ENCODE measurements at regions not wholly inside any gene's neighbourhood (a gene's known extent, or its start where the extent isn't known, plus 50 kb on each side); places are given as distances from the start of the nearest gene placed in this dataset.

- TF ChIP-seq MTA1 (CRISPR knock-in tag; IDR thresholded peaks at IDR 0.05; ENCODE audit: borderline replicate concordance) (no peak), U2AF2 (IDR thresholded peaks at IDR 0.05; ENCODE audit: low read depth, low read length) (no peak), FOXK2 (IDR thresholded peaks at IDR 0.05) (no peak), CTCF (CRISPR knock-in tag; IDR thresholded peaks at IDR 0.05) (no peak), ZNF607 (CRISPR knock-in tag; IDR thresholded peaks at IDR 0.05; ENCODE audit: borderline replicate concordance) (no peak), ZNF331 (CRISPR knock-in tag; IDR thresholded peaks at IDR 0.05) (no peak), ZBTB21 (CRISPR knock-in tag; IDR thresholded peaks at IDR 0.05) (no peak), CENPX (CRISPR knock-in tag; IDR thresholded peaks at IDR 0.05) (no peak), KAT7 (CRISPR knock-in tag; IDR thresholded peaks at IDR 0.05; ENCODE audit: borderline replicate concordance) (no peak), ZNF558 (CRISPR knock-in tag; IDR thresholded peaks at IDR 0.05; ENCODE audit: borderline replicate concordance) (no peak), TAF1 (CRISPR knock-in tag; IDR thresholded peaks at IDR 0.05) (no peak)
Observed at GRCh38 chr5:143636931-143637528, 174.9 kb upstream of the HMHB1 start.

Data from HepG2 (cell line).